EL (cell line): ENCODE measurements at regions not wholly inside any gene's neighbourhood (a gene's known extent, or its start where the extent isn't known, plus 50 kb on each side); places are given as distances from the start of the nearest gene placed in this dataset.

Experiments used
- DNase-seq: peaks from one replicate; pipeline ENCODE4 v3.0.0-alpha.2; 2016

GRCh38 chr10:132135053-132135872 is 51.5 kb upstream of the DPYSL4 start:
- DNase-seq: no peak

DNA sequence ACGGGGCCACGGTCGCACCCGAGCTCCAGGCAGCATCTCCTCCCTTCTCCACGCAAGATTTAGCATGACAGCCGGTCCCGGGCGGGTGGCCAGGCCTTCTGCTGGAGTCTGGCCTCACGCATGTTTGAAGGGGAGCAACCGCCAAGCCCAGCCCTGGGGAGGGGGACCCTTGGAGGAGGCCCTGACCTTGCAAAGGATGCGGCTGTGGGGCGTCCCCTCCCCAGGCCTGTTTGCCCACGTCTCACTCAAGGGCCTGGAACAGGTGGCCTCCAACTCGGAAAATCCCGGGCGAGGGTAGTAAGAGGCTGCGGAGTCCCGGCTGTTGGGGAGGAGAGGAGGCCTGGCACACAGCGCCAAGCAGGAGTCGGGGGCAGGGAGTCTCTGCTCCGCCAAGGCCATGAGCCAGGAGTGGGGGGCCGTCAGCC is 50.6 kb upstream of the DPYSL4 start:
- no peak for DNase-seq

GRCh38 chr10:132136689-132137088 is 50.1 kb upstream of the DPYSL4 start:
- DNase-seq: no peak
